22Rv1 (cell line): ENCODE measurements at regions not wholly inside any gene's neighbourhood (a gene's known extent, or its start where the extent isn't known, plus 50 kb on each side); places are given as distances from the start of the nearest gene placed in this dataset.

Experiments used
- CTCF ChIP-seq: fragments of 450-650 bp; IDR thresholded peaks from 2 replicates; pipeline ENCODE4 v1.5.1; 2017; ENCODE audit warnings: mild to moderate bottlenecking
- ZFX ChIP-seq: fragments of 450-650 bp; IDR thresholded peaks from 2 replicates; pipeline ENCODE4 v1.6.1; 2017; ENCODE audit warnings: antibody characterized with exemption, borderline replicate concordance

- TF ChIP-seq CTCF (no peak), ZFX (no peak)
These were observed 265.9 kb upstream of the NR4A3 start for GRCh38 chr9:99555792-99556191.
